Lower lobe of right lung (tissue), 2 donors: ENCODE measurements at regions not wholly inside any gene's neighbourhood (a gene's known extent, or its start where the extent isn't known, plus 50 kb on each side); places are given as distances from the start of the nearest gene placed in this dataset.

Experiments used
- ATAC-seq, 2 donors: fragments of 200-7000 bp; cut with Tn5 transposase; one replicate each; pipeline ENCODE4 v1.9.1; 2020 to 2022; ENCODE audit warnings: mild to moderate bottlenecking in 2 of 2, moderate library complexity in 2 of 2
- DNase-seq: peaks from one replicate; pipeline ENCODE4 v3.0.0-alpha.2; 2020
- H3K27ac ChIP-seq: fragments of 200-600 bp; one replicate; pipeline ENCODE4 v1.8.0; 2022
- H3K27me3 ChIP-seq: fragments of 200-600 bp; one replicate; pipeline ENCODE4 v1.8.0; 2022; ENCODE audit warnings: low read depth
- H3K36me3 ChIP-seq: fragments of 200-600 bp; one replicate; pipeline ENCODE4 v1.8.0; 2022; ENCODE audit warnings: mild to moderate bottlenecking
- H3K4me1 ChIP-seq: fragments of 200-600 bp; one replicate; pipeline ENCODE4 v1.8.0; 2022
- H3K4me3 ChIP-seq: fragments of 200-600 bp; one replicate; pipeline ENCODE4 v1.8.0; 2022; ENCODE audit warnings: mild to moderate bottlenecking
- H3K9me3 ChIP-seq: fragments of 200-600 bp; one replicate; pipeline ENCODE4 v1.8.0; 2022
- CTCF ChIP-seq: fragments of 200-600 bp; IDR thresholded peaks from one replicate; pipeline ENCODE4 v1.8.0; 2022; ENCODE audit warnings: antibody characterized with exemption, mild to moderate bottlenecking
- intact Hi-C: fragments of 100-400 bp; cut with DNase I; formaldehyde crosslinking; loops from one replicate; pipeline ENCODE4 v1.11.0; 2022
- donor health status: DM: no; HTN: yes; CAD: no; lungs with severe emphysema.

GRCh38 chr11:35878741-35879140 is 65.1 kb upstream of the LDLRAD3 start:
- DNase-seq (no peak), ATAC-seq (no peak)
- Histone ChIP-seq H3K9me3 (no peaks in the 10 kb centered on the region), H3K27ac (no peak overlapping the region), H3K27me3 (no peaks in the 10 kb centered on the region), H3K4me1 (no peaks in the 10 kb centered on the region), H3K36me3 (no peaks in the 10 kb centered on the region), H3K4me3 (no peak overlapping the region)
- intact Hi-C loops: no loop called here
- no peak for TF ChIP-seq CTCF

- Histone ChIP-seq H3K36me3 (no peaks in the 10 kb centered on the region), H3K4me3 (no peak overlapping the region), H3K27ac (no peak overlapping the region), H3K4me1 (no peaks in the 10 kb centered on the region), H3K9me3 (no peaks in the 10 kb centered on the region), H3K27me3 (no peaks in the 10 kb centered on the region)
- ATAC-seq (no peak), DNase-seq (no peak)
- intact Hi-C loops: no loop called here
- TF ChIP-seq CTCF: no peak
These were observed 64.5 kb upstream of the LDLRAD3 start for GRCh38 chr11:35879361-35879760.

- no peak for ATAC-seq
- no peak for DNase-seq
- Histone ChIP-seq H3K9me3 (no peaks in the 10 kb centered on the region), H3K27me3 (peaks cover 3% of the 10 kb centered on the region), H3K4me3 (no peak overlapping the region), H3K27ac (no peak overlapping the region), H3K4me1 (no peaks in the 10 kb centered on the region), H3K36me3 (no peaks in the 10 kb centered on the region)
- intact Hi-C loops: no loop called here
- TF ChIP-seq CTCF: no peak
These were observed 57.1 kb upstream of the LDLRAD3 start for GRCh38 chr11:35886759-35887158.

- Histone ChIP-seq H3K4me1 (no peaks in the 10 kb centered on the region), H3K27ac (no peak overlapping the region), H3K9me3 (no peaks in the 10 kb centered on the region), H3K27me3 (peaks cover 3% of the 10 kb centered on the region), H3K4me3 (no peak overlapping the region), H3K36me3 (no peaks in the 10 kb centered on the region)
- TF ChIP-seq CTCF: no peak
- DNase-seq (no peak), ATAC-seq (no peak)
- intact Hi-C loops: no loop called here
These were observed 56.1 kb upstream of the LDLRAD3 start for GRCh38 chr11:35887737-35888136.

- DNase-seq (no peak), ATAC-seq (no peak)
- TF ChIP-seq CTCF: no peak
- H3K4me3 ChIP-seq: no peak overlapping the region
- H3K9me3 ChIP-seq: no peaks in the 10 kb centered on the region
- H3K27ac ChIP-seq: no peak overlapping the region
- intact Hi-C loops: no loop called here
- no peaks in the 10 kb centered on the region for H3K4me1 ChIP-seq
- H3K27me3 ChIP-seq: peaks cover 7% of the 10 kb centered on the region
- H3K36me3 ChIP-seq: no peaks in the 10 kb centered on the region
These were observed 54.9 kb upstream of the LDLRAD3 start for GRCh38 chr11:35888961-35889360.

- Histone ChIP-seq H3K4me1 (no peaks in the 10 kb centered on the region), H3K9me3 (no peaks in the 10 kb centered on the region), H3K36me3 (no peaks in the 10 kb centered on the region), H3K27me3 (peaks cover 6% of the 10 kb centered on the region), H3K27ac (no peak overlapping the region), H3K4me3 (no peak overlapping the region)
- no peak for DNase-seq
- TF ChIP-seq CTCF: no peak
- ATAC-seq: no peak
- intact Hi-C loops: no loop called here
These were observed 52.8 kb upstream of the LDLRAD3 start for GRCh38 chr11:35891096-35891495.
